ENCODE measurements at regions not wholly inside any gene's neighbourhood (a gene's known extent, or its start where the extent isn't known, plus 50 kb on each side); places are given as distances from the start of the nearest gene placed in this dataset.

- Histone ChIP-seq H3K4me3 (ENCODE audit: low read depth in 2 of 2, low read length in 2 of 2) (no peak overlapping the region), H3K36me3 (ENCODE audit: control insufficient read depth, insufficient read depth, low read length) (no peaks in the 10 kb centered on the region), H3K9me3 (ENCODE audit: control insufficient read depth, insufficient read depth, low read depth, low read length) (no peaks in the 10 kb centered on the region), H3K27ac (ENCODE audit: low read length) (no peak overlapping the region), H3K4me1 (ENCODE audit: control insufficient read depth, insufficient read depth, low read length) (no peaks in the 10 kb centered on the region), H3K27me3 (ENCODE audit: control insufficient read depth, insufficient read depth, low read length) (no peaks in the 10 kb centered on the region)
- in situ Hi-C loops (cut with HindIII; ENCODE audit: low pct_unique_long_range_greater_than_20kb, low sequenced_read_pairs) (no loop called here), intact Hi-C loops (cut with micrococcal nuclease; ENCODE audit: unreplicated experiment) (no loop called here)
- POLR2A ChIA-PET: no interaction called here
- DNase-seq (ENCODE audit: low read depth, low spot score) (no peak), ATAC-seq (no peak)
- no peak for TF ChIP-seq CTCF (IDR thresholded peaks at IDR 0.05)
- TF ChIP-seq POLR2AphosphoS5 (IDR thresholded peaks at IDR 0.05; ENCODE audit: low read depth, low read length): no peak
- no peak for TF ChIP-seq REST (IDR thresholded peaks at IDR 0.05; ENCODE audit: insufficient read depth in 1 of 2, low read depth in 2 of 2, low read length in 1 of 2)
- TF ChIP-seq TCF7L2 (IDR thresholded peaks at IDR 0.05; ENCODE audit: low read depth, low read length): no peak
- no peak for TF ChIP-seq SIN3A (IDR thresholded peaks at IDR 0.05; ENCODE audit: borderline replicate concordance, insufficient read depth, low read depth, low read length)
- BruUV-seq (replicated peaks): no TSS peak
- CTCF ChIA-PET: no interaction called here
Observed at GRCh38 chr6:3619800-3620199, 131.7 kb downstream of the PXDC1 start.

GRCh38 chr6:3619201-3619600 lies 132.3 kb downstream of the PXDC1 start:
- ChIA-PET POLR2A (no interaction called here), CTCF (no interaction called here)
- no TSS peak for BruUV-seq (replicated peaks)
- no peaks in the 10 kb centered on the region for H3K36me3 ChIP-seq (ENCODE audit: control insufficient read depth, insufficient read depth, low read length)
- TF ChIP-seq POLR2AphosphoS5 (IDR thresholded peaks at IDR 0.05; ENCODE audit: low read depth, low read length) (no peak), CTCF (IDR thresholded peaks at IDR 0.05) (no peak), REST (IDR thresholded peaks at IDR 0.05; ENCODE audit: insufficient read depth in 1 of 2, low read depth in 2 of 2, low read length in 1 of 2) (no peak), TCF7L2 (IDR thresholded peaks at IDR 0.05; ENCODE audit: low read depth, low read length) (no peak), SIN3A (IDR thresholded peaks at IDR 0.05; ENCODE audit: borderline replicate concordance, insufficient read depth, low read depth, low read length) (no peak)
- DNase-seq (ENCODE audit: low read depth, low spot score): no peak
- no peaks in the 10 kb centered on the region for H3K4me1 ChIP-seq (ENCODE audit: control insufficient read depth, insufficient read depth, low read length)
- in situ Hi-C loops (cut with HindIII; ENCODE audit: low pct_unique_long_range_greater_than_20kb, low sequenced_read_pairs) (no loop called here), intact Hi-C loops (cut with micrococcal nuclease; ENCODE audit: unreplicated experiment) (no loop called here)
- H3K4me3 ChIP-seq (ENCODE audit: low read depth in 2 of 2, low read length in 2 of 2): no peak overlapping the region
- no peak overlapping the region for H3K27ac ChIP-seq (ENCODE audit: low read length)
- H3K9me3 ChIP-seq (ENCODE audit: control insufficient read depth, insufficient read depth, low read depth, low read length): no peaks in the 10 kb centered on the region
- ATAC-seq: no peak
- no peaks in the 10 kb centered on the region for H3K27me3 ChIP-seq (ENCODE audit: control insufficient read depth, insufficient read depth, low read length)
